Testis (tissue), 2 donors: ENCODE measurements at regions not wholly inside any gene's neighbourhood (a gene's known extent, or its start where the extent isn't known, plus 50 kb on each side); places are given as distances from the start of the nearest gene placed in this dataset.
"Not testable (repeated sequence)": the region's sequence is repeated elsewhere in the genome, so short reads cannot be mapped to it uniquely, and the experiment has no call there.

Source experiments
- DNase-seq: peaks from one replicate; pipeline ENCODE4 v3.0.0-alpha.2; 2019
- H3K27ac ChIP-seq, 2 donors: fragments of 200-600 bp; sonication (generic); one replicate each; pipeline ENCODE4 v1.5.1; 2019
- H3K27me3 ChIP-seq: fragments of 200-600 bp; sonication (generic); one replicate; pipeline ENCODE4 v1.5.1; 2019
- H3K36me3 ChIP-seq: fragments of 200-600 bp; sonication (generic); one replicate; pipeline ENCODE4 v1.5.1; 2017; ENCODE audit warnings: low read depth; ENCODE audit errors: missing control alignments
- H3K4me1 ChIP-seq: fragments of 200-600 bp; sonication (generic); one replicate; pipeline ENCODE4 v1.5.1; 2019
- H3K4me3 ChIP-seq, 2 donors: fragments of 200-600 bp; sonication (generic); one replicate each; pipeline ENCODE4 v1.5.1; 2017 to 2019
- H3K9me3 ChIP-seq: fragments of 200-600 bp; sonication (generic); one replicate; pipeline ENCODE4 v1.5.1; 2017
- POLR2A ChIP-seq: fragments of 450-650 bp; IDR thresholded peaks from one replicate; pipeline ENCODE4 v1.6.1; 2017; ENCODE audit warnings: antibody characterized with exemption, mild to moderate bottlenecking, moderate library complexity
- WGBS, 2 donors: methylation state at CpG; one replicate each; pipeline ENCODE4 v1.1.5; 2018; 5-methylcytosine and 5-hydroxymethylcytosine counted together
- intact Hi-C: fragments of 100-400 bp; cut with DNase I; formaldehyde crosslinking; loops from one replicate; pipeline ENCODE4 v1.15.1; 2023; ENCODE audit warnings: low total_unique reads
- TF ChIP-seq, protein P1 (sequence below), 3 experiments: fragments of 450-650 bp in 2 of 3; fragments of 200-600 bp in 1 of 3; sonication (generic) in 1 of 3; IDR thresholded peaks; one replicate each; pipeline ENCODE4 v1.5.1; 2016 to 2019; ENCODE audit warnings: antibody characterized with exemption in 3 of 3, mild to moderate bottlenecking in 2 of 3, moderate library complexity in 1 of 3

DNA sequence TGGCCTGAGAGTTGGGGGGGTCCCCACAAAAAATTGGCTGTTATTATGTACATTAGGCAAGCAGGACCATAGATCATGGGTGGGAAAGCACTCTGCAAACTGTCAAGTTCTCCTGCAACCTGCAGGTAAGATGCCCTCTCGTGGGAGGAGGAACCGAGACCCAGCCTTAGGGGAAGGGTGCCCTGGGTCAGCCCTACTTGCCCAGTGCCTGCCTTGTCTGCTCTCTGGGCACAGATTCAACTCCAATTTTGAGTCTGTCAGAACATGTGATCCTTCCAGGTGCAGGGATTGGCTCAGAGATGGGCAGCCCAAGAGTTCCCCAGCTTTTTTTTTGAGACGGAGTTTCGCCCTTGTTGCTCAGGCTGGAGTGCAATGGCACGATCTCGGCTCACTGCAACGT, 99.2 kb downstream of the PLXNA1 start:
- WGBS, 2 donors = 96% methylated on average over 7 of the region's 7 CpGs

DNA sequence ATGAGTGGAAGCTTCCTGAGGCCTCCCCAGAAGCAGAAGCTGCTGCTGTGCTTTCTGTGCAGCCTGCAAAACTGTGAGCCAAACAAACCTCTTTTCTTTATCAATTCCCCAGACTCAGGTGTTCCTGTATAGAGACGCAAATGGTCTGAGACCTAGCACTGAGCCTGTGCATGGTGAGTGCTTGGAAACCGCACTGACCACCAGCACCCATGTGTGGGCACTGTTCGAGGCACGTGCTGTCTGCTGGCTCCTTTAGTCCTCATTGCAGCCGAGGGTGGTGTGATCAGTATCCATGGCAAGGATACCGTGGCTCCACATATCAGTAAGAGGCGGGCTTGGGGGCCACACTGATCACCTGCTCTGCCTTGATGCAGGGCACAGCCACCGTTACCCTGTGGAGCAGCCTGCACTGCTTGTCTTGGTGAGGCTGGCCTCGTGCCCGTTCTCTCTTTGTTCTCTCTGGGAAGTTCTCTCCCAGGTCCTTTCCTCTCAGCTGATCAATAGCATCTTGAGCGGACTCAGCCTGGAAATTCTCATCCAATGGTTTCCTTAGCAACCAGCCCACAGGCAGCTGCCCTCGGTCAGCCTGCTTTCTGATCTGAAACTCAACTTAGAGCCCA, 101.0 kb downstream of the PLXNA1 start:
- TF ChIP-seq, protein P1, sequence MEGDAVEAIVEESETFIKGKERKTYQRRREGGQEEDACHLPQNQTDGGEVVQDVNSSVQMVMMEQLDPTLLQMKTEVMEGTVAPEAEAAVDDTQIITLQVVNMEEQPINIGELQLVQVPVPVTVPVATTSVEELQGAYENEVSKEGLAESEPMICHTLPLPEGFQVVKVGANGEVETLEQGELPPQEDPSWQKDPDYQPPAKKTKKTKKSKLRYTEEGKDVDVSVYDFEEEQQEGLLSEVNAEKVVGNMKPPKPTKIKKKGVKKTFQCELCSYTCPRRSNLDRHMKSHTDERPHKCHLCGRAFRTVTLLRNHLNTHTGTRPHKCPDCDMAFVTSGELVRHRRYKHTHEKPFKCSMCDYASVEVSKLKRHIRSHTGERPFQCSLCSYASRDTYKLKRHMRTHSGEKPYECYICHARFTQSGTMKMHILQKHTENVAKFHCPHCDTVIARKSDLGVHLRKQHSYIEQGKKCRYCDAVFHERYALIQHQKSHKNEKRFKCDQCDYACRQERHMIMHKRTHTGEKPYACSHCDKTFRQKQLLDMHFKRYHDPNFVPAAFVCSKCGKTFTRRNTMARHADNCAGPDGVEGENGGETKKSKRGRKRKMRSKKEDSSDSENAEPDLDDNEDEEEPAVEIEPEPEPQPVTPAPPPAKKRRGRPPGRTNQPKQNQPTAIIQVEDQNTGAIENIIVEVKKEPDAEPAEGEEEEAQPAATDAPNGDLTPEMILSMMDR (IDR thresholded peaks at IDR 0.05) = no peak
- H3K36me3 ChIP-seq = no peaks in the 10 kb centered on the region
- no peak overlapping the region for H3K4me3 ChIP-seq
- H3K9me3 ChIP-seq = no peaks in the 10 kb centered on the region
- no peaks in the 10 kb centered on the region for H3K27me3 ChIP-seq
- no peak overlapping the region for H3K27ac ChIP-seq
- 88 to 90% methylated on average over 11 to 12 of the region's 12 CpGs for WGBS, 2 donors
- H3K4me1 ChIP-seq = no peaks in the 10 kb centered on the region
- intact Hi-C loops = no loop called here
- no peak for DNase-seq

More for the DNA sequence above, 99.2 kb downstream of the PLXNA1 start:
- intact Hi-C loops = no loop called here
- DNase-seq = no peak
- Histone ChIP-seq H3K36me3 (no peaks in the 10 kb centered on the region), H3K9me3 (no peaks in the 10 kb centered on the region), H3K4me1 (no peaks in the 10 kb centered on the region), H3K27ac (no peak overlapping the region), H3K4me3 (no peak overlapping the region), H3K27me3 (no peaks in the 10 kb centered on the region)
- TF ChIP-seq, protein P1 (IDR thresholded peaks at IDR 0.05) = no peak
- TF ChIP-seq POLR2A = no peak

DNA sequence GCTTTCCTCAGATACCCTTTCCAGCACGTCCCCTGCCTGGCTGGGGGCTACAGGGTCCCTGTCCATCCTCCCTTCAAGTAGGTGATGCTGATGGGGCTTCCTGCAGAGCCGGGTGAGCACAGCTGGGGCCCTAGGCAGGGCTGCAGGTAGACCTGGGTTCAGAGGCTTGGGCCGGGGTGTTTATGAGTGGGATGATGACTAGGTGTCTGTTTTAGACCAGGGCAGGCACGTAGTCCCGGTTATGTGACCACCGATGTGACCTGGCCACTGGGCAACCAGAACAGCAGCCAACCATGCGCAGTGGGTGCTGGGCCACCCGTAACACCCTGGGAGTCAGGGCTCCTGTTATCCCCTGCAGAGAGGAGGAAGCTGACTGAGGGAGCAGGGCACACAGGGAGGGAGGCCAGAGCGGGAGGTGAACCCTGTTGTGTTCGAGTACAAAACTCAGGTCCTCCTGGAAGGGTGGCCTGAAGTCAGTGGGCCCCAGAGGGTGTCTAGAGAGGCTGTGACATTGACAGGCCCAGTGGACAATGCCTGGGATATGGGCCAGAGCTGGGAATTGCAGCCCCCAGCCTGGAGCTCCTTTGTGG, 101.6 kb downstream of the PLXNA1 start:
- WGBS, 2 donors = 84 to 93% methylated on average over 8 to 10 of the region's 10 CpGs
- H3K9me3 ChIP-seq = no peaks in the 10 kb centered on the region
- no peaks in the 10 kb centered on the region for H3K27me3 ChIP-seq
- no peak overlapping the region for H3K27ac ChIP-seq
- no peaks in the 10 kb centered on the region for H3K36me3 ChIP-seq
- no peaks in the 10 kb centered on the region for H3K4me1 ChIP-seq
- intact Hi-C loops = no loop called here
- no peak for TF ChIP-seq POLR2A
- TF ChIP-seq, protein P1 (IDR thresholded peaks at IDR 0.05) = no peak
- no peak for DNase-seq
- H3K4me3 ChIP-seq = no peak overlapping the region

DNA sequence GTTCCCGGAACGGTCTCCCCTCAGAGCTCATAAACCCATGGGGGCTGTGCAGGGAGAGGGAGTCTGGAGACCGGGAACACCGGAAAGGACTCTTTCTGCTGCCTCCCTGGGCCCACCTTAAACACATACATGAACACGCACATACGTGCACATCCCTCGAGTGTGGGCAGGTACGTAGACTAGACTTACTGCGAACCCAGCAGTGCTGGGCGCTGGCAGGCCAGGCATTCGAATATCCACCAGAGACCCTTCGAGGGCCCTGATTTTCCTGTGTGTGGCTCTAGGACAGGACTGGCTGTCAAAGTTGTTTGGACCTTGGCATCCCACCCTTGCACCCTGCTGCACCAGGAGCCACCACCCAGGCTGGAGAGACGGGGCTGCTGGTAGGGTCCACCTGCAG, 102.7 kb downstream of the PLXNA1 start:
- no peak overlapping the region for H3K27ac ChIP-seq
- intact Hi-C loops = no loop called here
- TF ChIP-seq POLR2A = no peak
- TF ChIP-seq, protein P1 (IDR thresholded peaks at IDR 0.05) = no peak
- DNase-seq = no peak
- H3K36me3 ChIP-seq = no peaks in the 10 kb centered on the region
- no peaks in the 10 kb centered on the region for H3K27me3 ChIP-seq
- WGBS, 2 donors = 88 to 92% methylated on average over 4 to 13 of the region's 13 CpGs
- H3K4me3 ChIP-seq = no peak overlapping the region
- H3K9me3 ChIP-seq = no peaks in the 10 kb centered on the region
- no peaks in the 10 kb centered on the region for H3K4me1 ChIP-seq

DNA sequence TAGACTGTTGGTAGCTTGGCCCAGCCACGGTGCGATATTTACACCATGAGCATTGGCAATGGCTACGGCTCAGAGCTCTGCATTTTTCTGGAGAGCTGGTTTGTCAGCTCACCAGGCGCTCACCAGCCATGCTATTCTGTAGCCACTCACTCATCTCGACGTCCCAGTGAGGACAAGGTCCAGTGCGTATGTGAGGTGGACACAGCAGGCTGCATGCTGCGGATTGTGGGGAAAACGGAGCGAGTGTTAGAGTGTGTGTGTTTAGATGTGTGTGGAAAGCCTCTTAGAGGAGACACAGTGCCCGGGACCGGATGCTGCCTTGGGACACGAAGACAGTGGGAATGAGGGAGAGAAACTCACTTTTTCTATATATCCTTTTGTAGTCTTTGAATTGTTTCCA, 103.7 kb downstream of the PLXNA1 start:
- H3K36me3 ChIP-seq, H3K4me3 ChIP-seq, H3K4me1 ChIP-seq, intact Hi-C loops, DNase-seq, H3K27me3 ChIP-seq, H3K27ac ChIP-seq, H3K9me3 ChIP-seq: not testable (repeated sequence)
- WGBS, 2 donors = 93 to 96% methylated on average over 13 of the region's 13 CpGs
